GM12878 (cell line): ENCODE measurements at regions not wholly inside any gene's neighbourhood (a gene's known extent, or its start where the extent isn't known, plus 50 kb on each side); places are given as distances from the start of the nearest gene placed in this dataset.

Experiments used
- ATAC-seq: fragments of 200-7000 bp; cut with Tn5 transposase; 3 replicates; pipeline ENCODE4 v1.9.1; 2020; ENCODE audit warnings: mild to moderate bottlenecking, moderate library complexity
- BruUV-seq: library from RNA; stranded (reverse); fragments of 400-500 nt; replicated peaks from 2 replicates; lab custom pipeline; 2021; lab: Mats Ljungman, UMichigan
- CTCF ChIA-PET: fragments of 300-600 bp; sonication (Branson Sonifier 250); formaldehyde crosslinking; extraction: SDS; loops from one replicate; lab custom pipeline; 2021; ENCODE audit warnings: inconsistent platforms; lab: Yijun Ruan, JAX
- POLR2A ChIA-PET: fragments of 350-600 bp; formaldehyde crosslinking; extraction: SDS; loops from one replicate; lab custom pipeline; 2021; ENCODE audit warnings: inconsistent platforms; lab: Charles Lee
- RAD21 ChIA-PET: fragments of 300-600 bp; sonication (Branson Sonifier 250); formaldehyde crosslinking; loops from one replicate; lab custom pipeline; 2023; ENCODE audit warnings: antibody characterized with exemption; ENCODE audit not compliant: unreplicated experiment; lab: Charles Lee
- SMC1A ChIA-PET: fragments of 300-600 bp; sonication (Branson Sonifier 250); formaldehyde crosslinking; loops from one replicate; lab custom pipeline; 2023; ENCODE audit not compliant: unreplicated experiment, uncharacterized antibody; lab: Charles Lee
- DNase-seq: peaks from one replicate; pipeline ENCODE4 v3.0.0-alpha.2; 2011; ENCODE audit warnings: low read depth, low spot score
- FAIRE-seq: peaks from 3 replicates; lab custom pipeline; 2011; peaks lifted over from hg19 to GRCh38; lab: Jason Lieb, UNC
- H2AFZ ChIP-seq: 2 replicates; pipeline ENCODE4 v1.6.0; 2011; ENCODE audit warnings: low read depth, low read length, control low read depth; ENCODE audit not compliant: control insufficient read depth
- H3K27ac ChIP-seq: 2 replicates; pipeline ENCODE4 v1.5.1; 2011; ENCODE audit warnings: control low read depth; ENCODE audit not compliant: control insufficient read depth, insufficient read depth
- H3K27me3 ChIP-seq, 2 experiments: replicated peaks in 1 of 2; 2 replicates each; pipeline versions ENCODE4 v1.6.0 to v1.6.1; 2011; ENCODE audit warnings: low read length in 1 of 2; ENCODE audit not compliant: control insufficient read depth in 2 of 2, insufficient read depth in 2 of 2
- H3K36me3 ChIP-seq, 2 experiments: 2 replicates each; pipeline ENCODE4 v1.5.1; 2011; ENCODE audit warnings: low read length in 1 of 2; ENCODE audit not compliant: control insufficient read depth in 2 of 2, insufficient read depth in 2 of 2
- H3K4me1 ChIP-seq: 2 replicates; pipeline ENCODE4 v1.6.1; 2011; ENCODE audit warnings: mild to moderate bottlenecking, low read length, moderate library complexity, mixed read lengths; ENCODE audit not compliant: control insufficient read depth, insufficient read depth
- H3K4me2 ChIP-seq: 2 replicates; pipeline ENCODE4 v1.6.0; 2011; ENCODE audit warnings: control low read depth; ENCODE audit not compliant: control insufficient read depth, insufficient read depth
- H3K4me3 ChIP-seq: fragments of 200-600 bp; sonication (generic); 2 replicates; pipeline ENCODE4 v1.5.1; 2016
- H3K79me2 ChIP-seq: 2 replicates; pipeline ENCODE4 v1.6.0; 2011; ENCODE audit warnings: low read length; ENCODE audit not compliant: control insufficient read depth, insufficient read depth
- H3K9ac ChIP-seq: 2 replicates; pipeline ENCODE4 v1.8.0; 2011; ENCODE audit warnings: low read length, control low read depth, mixed read lengths; ENCODE audit not compliant: control insufficient read depth, insufficient read depth
- H3K9me3 ChIP-seq: replicated peaks from 3 replicates; pipeline ENCODE4 v1.5.1; 2011; ENCODE audit warnings: mild to moderate bottlenecking, low read length; ENCODE audit not compliant: control insufficient read depth, insufficient read depth
- H4K20me1 ChIP-seq: 2 replicates; pipeline ENCODE4 v1.6.0; 2011; ENCODE audit not compliant: control insufficient read depth, insufficient read depth
- BRCA1 ChIP-seq: IDR thresholded peaks from 2 replicates; pipeline ENCODE4 v1.6.1; 2011; ENCODE audit warnings: low read depth, low read length, improper control_type of control experiment
- CHD2 ChIP-seq: IDR thresholded peaks from 2 replicates; pipeline ENCODE4 v1.6.1; 2011; ENCODE audit warnings: low read depth, low read length, improper control_type of control experiment, borderline replicate concordance
- FOXM1 ChIP-seq: IDR thresholded peaks from 2 replicates; pipeline ENCODE4 v1.6.1; 2012; ENCODE audit warnings: low read depth, mild to moderate bottlenecking, inconsistent platforms, low read length, moderate library complexity
- GATAD2B ChIP-seq: fragments of 450-650 bp; conservative IDR thresholded peaks from 2 replicates; pipeline ENCODE4 v1.6.1; 2017; ENCODE audit warnings: low read depth, mild to moderate bottlenecking, moderate library complexity
- HDAC6 ChIP-seq: fragments of 200-600 bp; sonication (generic); IDR thresholded peaks from one replicate; pipeline ENCODE4 v1.8.0; 2017; ENCODE audit warnings: antibody characterized with exemption; ENCODE audit not compliant: unreplicated experiment
- IRF4 ChIP-seq: IDR thresholded peaks from 2 replicates; pipeline ENCODE4 v1.6.1; 2011; ENCODE audit warnings: low read depth, low read length
- JUND ChIP-seq: IDR thresholded peaks from 2 replicates; pipeline ENCODE4 v1.6.1; 2012; ENCODE audit warnings: low read depth, mild to moderate bottlenecking, low read length, improper control_type of control experiment, moderate library complexity
- MEF2B ChIP-seq: fragments of 450-650 bp; IDR thresholded peaks from 2 replicates; pipeline ENCODE4 v1.6.1; 2018; ENCODE audit warnings: mild to moderate bottlenecking, moderate library complexity; ENCODE audit not compliant: partially characterized antibody, poor library complexity, severe bottlenecking
- MXI1 ChIP-seq: fragments of 150-350 bp; IDR thresholded peaks from 2 replicates; pipeline ENCODE4 v1.6.1; 2011; ENCODE audit warnings: low read depth, mild to moderate bottlenecking, inconsistent platforms, low read length, improper control_type of control experiment
- NFYB ChIP-seq: IDR thresholded peaks from 2 replicates; pipeline ENCODE4 v1.6.1; 2011; ENCODE audit warnings: low read depth, mild to moderate bottlenecking, low read length, improper control_type of control experiment, moderate library complexity; ENCODE audit not compliant: insufficient read depth
- PML ChIP-seq: IDR thresholded peaks from 2 replicates; pipeline ENCODE4 v1.6.1; 2012; ENCODE audit warnings: low read length, inconsistent platforms
- SIN3A ChIP-seq: IDR thresholded peaks from 2 replicates; pipeline ENCODE4 v1.6.1; 2012; ENCODE audit warnings: low read depth, low read length, improper control_type of control experiment
- SMC3 ChIP-seq: IDR thresholded peaks from 2 replicates; pipeline ENCODE4 v1.6.1; 2011; ENCODE audit warnings: low read length, improper control_type of control experiment, borderline replicate concordance
- TCF7 ChIP-seq: IDR thresholded peaks from 2 replicates; pipeline ENCODE4 v1.6.1; 2014; ENCODE audit warnings: antibody characterized with exemption, borderline replicate concordance
- YY1 ChIP-seq: IDR thresholded peaks from 2 replicates; pipeline ENCODE4 v1.6.1; 2011; ENCODE audit warnings: low read depth, mild to moderate bottlenecking, low read length
- ZBED1 ChIP-seq: IDR thresholded peaks from 2 replicates; pipeline ENCODE4 v1.6.1; 2016; ENCODE audit warnings: borderline replicate concordance
- WGBS: methylation state at CpG from one replicate; pipeline ENCODE4 v1.1.6; 2016; ENCODE audit warnings: low lambda C conversion rate; ENCODE audit not compliant: insufficient replicate concordance, insufficient coverage; ENCODE audit errors: missing lambda C conversion rate; 5-methylcytosine and 5-hydroxymethylcytosine counted together
- in situ Hi-C: fragments of 300-500 bp; cut with MboI; formaldehyde crosslinking; loops from 9 replicates; pipeline ENCODE4 v1.14.3; 2018; ENCODE audit warnings: mixed read lengths
- intact Hi-C: fragments of 100-400 bp; cut with micrococcal nuclease; formaldehyde crosslinking; loops from one replicate; pipeline ENCODE4 v1.14.2; 2022; ENCODE audit not compliant: unreplicated experiment
- TF ChIP-seq, protein P1 (sequence below): fragments of 450-650 bp; formaldehyde crosslinking; IDR thresholded peaks from 2 replicates; pipeline ENCODE4 v1.4.0; 2020; ENCODE audit warnings: mild to moderate bottlenecking, moderate library complexity

DNA sequence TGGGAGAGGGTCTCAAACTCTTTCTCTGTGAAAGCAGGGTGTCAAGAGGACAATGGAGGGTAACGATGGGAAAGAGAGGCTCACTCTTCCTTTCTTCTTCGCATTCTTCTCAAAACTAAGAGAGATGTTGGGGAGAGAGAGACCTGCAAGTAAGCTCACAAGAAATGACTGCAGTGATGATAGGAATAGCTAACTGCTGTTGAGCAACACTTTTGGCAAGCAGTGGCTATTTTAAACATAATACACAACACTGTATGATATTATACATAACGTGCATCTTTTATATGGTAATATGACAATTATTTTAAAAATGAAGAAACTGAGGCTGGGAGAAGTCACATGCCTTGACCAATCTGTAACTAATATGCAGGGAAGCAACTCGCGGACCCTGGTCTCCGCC lies 247.5 kb downstream of the CMPK2 start:
- ATAC-seq (no peak), DNase-seq (no peak), FAIRE-seq (no peak)
- CTCF ChIA-PET: no interaction called here
- POLR2A ChIA-PET: no interaction called here
- no peak overlapping the region for H3K9ac ChIP-seq
- H3K4me3 ChIP-seq: no peak overlapping the region
- RAD21 ChIA-PET: no interaction called here
- H3K9me3 ChIP-seq: no peaks in the 10 kb centered on the region
- intact Hi-C loops (no loop called here), in situ Hi-C loops (no loop called here)
- TF ChIP-seq PML: no peak
- no peak for TF ChIP-seq HDAC6
- no peak for TF ChIP-seq NFYB
- TF ChIP-seq CHD2: no peak
- no peak for TF ChIP-seq YY1
- no peak for TF ChIP-seq SMC3
- no peak for TF ChIP-seq FOXM1
- no peak for TF ChIP-seq MEF2B
- no peaks in the 10 kb centered on the region for H3K79me2 ChIP-seq
- H4K20me1 ChIP-seq: no peaks in the 10 kb centered on the region
- H3K27ac ChIP-seq: no peak overlapping the region
- no peak overlapping the region for H3K4me2 ChIP-seq
- H3K27me3 ChIP-seq: no peaks in the 10 kb centered on the region
- H2AFZ ChIP-seq: no peak overlapping the region
- no TSS peak for BruUV-seq
- H3K36me3 ChIP-seq: no peaks in the 10 kb centered on the region
- SMC1A ChIA-PET: interaction anchor here (0.9 to 1.0 kb wide), 2 partner anchors 8 to 43 kb away, joined by 3 to 4 read pairs; no protein-coding TSS in a partner anchor
- H3K4me1 ChIP-seq: no peaks in the 10 kb centered on the region
- 48% methylated on average over 6 of the region's 6 CpGs for WGBS

DNA sequence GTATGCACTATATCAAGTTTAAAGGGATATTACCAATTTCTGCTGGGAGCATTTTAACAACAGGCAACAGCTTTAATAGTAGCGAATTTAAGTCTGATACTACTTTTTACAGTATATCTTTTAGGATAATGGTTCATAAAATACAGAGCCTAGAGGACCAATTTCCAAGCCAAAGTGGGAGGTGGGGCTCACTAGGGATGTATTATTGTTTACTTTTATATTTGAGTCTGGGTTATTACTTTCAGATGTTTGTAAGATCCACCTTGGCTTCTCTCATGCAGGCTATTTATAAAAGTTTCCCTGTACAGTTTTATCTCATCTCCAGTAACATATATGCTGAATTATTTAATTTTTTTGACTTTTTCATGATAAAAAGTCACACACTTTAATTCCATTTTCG lies 242.0 kb downstream of the CMPK2 start:
- Histone ChIP-seq H3K79me2 (no peaks in the 10 kb centered on the region), H4K20me1 (no peaks in the 10 kb centered on the region), H3K4me2 (no peak overlapping the region), H3K27ac (no peak overlapping the region), H3K4me3 (no peak overlapping the region), H2AFZ (no peak overlapping the region), H3K36me3 (no peaks in the 10 kb centered on the region), H3K27me3 (no peaks in the 10 kb centered on the region), H3K9me3 (no peaks in the 10 kb centered on the region), H3K4me1 (no peaks in the 10 kb centered on the region), H3K9ac (no peak overlapping the region)
- BruUV-seq: no TSS peak
- ATAC-seq (no peak), DNase-seq (no peak), FAIRE-seq (no peak)
- ChIA-PET POLR2A (no interaction called here), SMC1A (no interaction called here), CTCF (no interaction called here), RAD21 (no interaction called here)
- intact Hi-C loops: no loop called here
- WGBS: 2% methylated on average over 2 of the region's 2 CpGs
- in situ Hi-C loops: no loop called here
- no peak for TF ChIP-seq IRF4
- no peak for TF ChIP-seq GATAD2B
- TF ChIP-seq SIN3A: no peak
- no peak for TF ChIP-seq TCF7
- no peak for TF ChIP-seq JUND
- TF ChIP-seq MXI1: no peak
- no peak for TF ChIP-seq BRCA1
- TF ChIP-seq, protein P1, sequence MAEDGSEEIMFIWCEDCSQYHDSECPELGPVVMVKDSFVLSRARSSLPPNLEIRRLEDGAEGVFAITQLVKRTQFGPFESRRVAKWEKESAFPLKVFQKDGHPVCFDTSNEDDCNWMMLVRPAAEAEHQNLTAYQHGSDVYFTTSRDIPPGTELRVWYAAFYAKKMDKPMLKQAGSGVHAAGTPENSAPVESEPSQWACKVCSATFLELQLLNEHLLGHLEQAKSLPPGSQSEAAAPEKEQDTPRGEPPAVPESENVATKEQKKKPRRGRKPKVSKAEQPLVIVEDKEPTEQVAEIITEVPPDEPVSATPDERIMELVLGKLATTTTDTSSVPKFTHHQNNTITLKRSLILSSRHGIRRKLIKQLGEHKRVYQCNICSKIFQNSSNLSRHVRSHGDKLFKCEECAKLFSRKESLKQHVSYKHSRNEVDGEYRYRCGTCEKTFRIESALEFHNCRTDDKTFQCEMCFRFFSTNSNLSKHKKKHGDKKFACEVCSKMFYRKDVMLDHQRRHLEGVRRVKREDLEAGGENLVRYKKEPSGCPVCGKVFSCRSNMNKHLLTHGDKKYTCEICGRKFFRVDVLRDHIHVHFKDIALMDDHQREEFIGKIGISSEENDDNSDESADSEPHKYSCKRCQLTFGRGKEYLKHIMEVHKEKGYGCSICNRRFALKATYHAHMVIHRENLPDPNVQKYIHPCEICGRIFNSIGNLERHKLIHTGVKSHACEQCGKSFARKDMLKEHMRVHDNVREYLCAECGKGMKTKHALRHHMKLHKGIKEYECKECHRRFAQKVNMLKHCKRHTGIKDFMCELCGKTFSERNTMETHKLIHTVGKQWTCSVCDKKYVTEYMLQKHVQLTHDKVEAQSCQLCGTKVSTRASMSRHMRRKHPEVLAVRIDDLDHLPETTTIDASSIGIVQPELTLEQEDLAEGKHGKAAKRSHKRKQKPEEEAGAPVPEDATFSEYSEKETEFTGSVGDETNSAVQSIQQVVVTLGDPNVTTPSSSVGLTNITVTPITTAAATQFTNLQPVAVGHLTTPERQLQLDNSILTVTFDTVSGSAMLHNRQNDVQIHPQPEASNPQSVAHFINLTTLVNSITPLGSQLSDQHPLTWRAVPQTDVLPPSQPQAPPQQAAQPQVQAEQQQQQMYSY (CRISPR knock-in tag): no peak
- no peak for TF ChIP-seq ZBED1
